GM21717 (cell line): ENCODE measurements at regions not wholly inside any gene's neighbourhood (a gene's known extent, or its start where the extent isn't known, plus 50 kb on each side); places are given as distances from the start of the nearest gene placed in this dataset.
"Not testable (repeated sequence)": the region's sequence is repeated elsewhere in the genome, so short reads cannot be mapped to it uniquely, and the experiment has no call there.

Experiments
- ATAC-seq: cut with Tn5 transposase; IDR thresholded peaks from one replicate; pipeline ENCODE4 v1.9.1; 2021; ENCODE audit warnings: mild to moderate bottlenecking, moderate library complexity; ENCODE audit not compliant: unreplicated experiment

DNA sequence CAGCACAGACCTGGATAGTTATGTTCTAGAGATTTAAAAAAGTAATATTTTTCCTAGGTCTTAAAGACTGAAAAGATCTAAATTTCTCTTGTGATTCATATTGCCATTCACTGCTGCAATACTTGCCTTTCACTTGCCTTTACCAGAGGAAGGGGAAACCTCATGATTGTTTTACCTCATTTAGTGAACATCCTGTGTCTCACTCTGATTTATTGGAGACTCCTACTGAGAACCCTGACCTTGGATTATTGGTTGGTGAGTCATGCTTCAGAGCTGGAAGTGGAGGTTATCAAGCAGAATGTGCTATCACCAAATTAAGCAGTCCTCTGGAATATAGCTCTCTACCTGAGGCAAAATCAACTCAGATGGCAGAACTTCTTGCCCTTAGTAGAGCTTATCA, 500.5 kb downstream of the TSN start:
- no peak for ATAC-seq

DNA sequence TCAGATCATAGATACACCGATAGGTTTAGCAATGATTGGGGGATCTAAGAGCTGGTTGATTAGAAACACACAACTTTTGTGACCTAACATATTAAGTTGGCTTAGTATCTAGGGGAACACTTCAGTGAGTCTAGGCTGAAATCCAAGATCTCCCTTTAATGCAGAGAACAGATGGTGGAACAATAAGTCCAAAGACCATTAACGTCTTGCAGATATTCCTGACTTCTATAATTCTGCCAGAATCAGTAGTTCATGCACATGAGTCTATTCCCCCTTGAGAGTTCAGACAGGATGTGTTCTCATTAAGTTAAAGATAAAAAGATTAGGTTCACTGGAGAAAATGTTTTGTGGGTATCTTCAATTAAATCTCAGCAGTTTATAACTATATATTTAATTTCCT, 506.5 kb downstream of the TSN start:
- ATAC-seq, result no peak

DNA sequence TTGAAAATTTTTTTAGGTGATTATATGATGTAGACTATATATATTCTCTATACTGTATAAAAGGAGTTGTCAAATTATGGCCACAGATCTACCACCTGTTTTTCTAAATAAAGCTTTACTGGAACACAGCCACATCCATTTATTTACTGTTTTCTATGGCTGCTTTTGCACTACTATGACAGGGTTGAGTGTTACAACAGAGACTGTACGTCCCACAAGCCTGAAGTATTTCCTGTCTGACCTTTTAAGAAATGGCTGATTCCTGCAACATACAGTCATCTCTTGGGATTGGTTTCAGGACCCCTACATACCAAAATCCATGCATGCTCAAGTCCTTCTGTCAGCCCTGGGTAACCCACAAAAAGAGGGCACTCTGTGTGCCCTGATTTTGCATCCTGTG, 508.3 kb downstream of the TSN start:
- no peak for ATAC-seq

DNA sequence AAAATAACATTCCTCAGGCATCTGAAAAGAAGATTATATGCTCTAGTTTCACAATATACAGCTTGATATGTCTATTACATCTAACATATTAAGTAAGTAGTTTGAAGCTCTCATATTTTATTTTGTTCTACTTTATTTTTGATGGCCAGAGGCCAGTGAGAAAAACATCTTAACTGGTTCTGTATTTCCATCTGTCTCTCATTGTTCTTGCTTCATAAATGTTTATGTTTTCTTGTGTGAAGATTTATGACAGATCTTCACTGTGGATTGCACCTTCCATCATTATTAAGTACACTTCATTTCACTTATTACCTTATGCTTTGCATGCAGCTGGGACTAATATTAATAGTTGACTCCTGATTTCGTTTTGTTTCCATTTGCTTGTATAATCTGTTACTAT, 511.2 kb downstream of the TSN start:
- ATAC-seq, result no peak

DNA sequence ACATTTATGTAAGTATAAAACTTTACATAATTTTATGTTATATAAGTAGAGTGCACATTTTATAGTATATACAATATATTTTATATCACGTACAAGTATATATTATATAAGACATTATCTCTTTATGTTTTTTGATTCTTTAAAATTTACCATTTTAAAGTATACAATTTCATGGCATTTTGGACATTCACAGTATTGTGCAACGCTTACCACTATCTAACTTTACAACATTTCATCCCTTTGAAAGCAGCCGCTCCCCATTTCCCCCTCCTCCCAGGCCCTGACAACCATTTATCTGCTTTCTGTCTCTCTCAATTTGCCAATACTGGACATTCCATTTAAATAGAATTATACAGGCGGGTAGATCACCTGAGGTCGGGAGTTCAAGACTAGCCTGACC, 512.5 kb downstream of the TSN start:
- no peak for ATAC-seq

DNA sequence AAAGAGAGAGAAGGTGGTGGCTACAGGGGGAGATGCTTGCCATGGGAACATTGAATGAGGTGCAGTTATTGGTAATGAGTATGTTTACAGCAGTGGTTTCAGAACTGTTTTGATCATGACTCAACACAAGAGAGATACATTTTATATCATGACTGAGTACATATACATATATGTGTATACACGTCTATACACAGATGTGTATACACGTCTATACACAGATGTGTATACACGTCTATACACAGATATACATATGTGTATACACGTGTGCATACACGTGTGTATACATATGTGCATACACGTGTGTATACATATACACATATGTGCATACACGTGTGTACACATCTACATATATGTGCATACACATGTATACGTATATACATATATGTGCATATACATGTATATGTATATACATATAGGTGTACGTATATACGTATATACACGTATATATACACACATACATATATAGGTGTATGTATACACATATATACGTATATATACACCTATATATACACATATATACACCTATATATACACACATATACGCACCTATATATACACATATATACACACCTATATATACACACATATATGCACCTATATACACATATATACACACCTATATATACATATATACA, 518.5 kb downstream of the TSN start:
- no peak for ATAC-seq

DNA sequence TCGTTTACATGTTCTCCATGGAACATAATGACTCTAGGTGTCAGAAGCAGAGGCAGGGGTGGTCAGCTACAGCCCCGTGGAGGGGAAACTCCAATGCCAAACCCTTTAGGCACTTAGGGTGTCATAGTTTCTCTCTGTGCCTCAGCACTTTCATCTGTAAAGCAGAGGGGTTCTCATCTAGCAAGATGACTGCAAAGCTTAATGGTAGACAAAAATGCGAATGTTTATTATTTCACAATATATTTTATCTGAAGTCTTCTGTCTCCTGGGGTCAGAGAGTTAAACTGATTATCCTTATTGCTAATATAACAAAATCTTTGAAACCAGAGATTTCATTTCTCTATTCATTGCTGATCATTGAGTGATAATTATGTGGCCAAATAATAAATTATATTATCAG, 522.5 kb downstream of the TSN start:
- ATAC-seq, result no peak

DNA sequence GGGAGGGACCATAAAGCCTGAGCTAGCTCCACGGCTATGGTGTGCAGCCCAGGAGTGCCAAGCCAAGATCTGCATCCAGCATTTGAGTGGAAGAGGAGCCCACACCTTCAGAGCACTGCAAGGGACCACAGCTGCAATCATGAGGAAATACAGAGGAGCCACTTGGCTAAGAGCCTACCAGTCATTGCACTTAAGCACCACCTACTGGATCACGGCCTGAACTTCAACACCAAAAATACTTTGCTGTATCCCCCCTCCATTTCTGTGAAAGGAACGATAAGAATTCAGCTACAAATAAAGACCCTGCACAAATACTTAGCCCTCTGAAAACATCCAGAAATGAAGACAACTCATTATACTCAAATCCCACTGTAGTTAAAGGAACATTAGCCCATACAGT, 545.3 kb downstream of the TSN start:
- ATAC-seq, result no peak

DNA sequence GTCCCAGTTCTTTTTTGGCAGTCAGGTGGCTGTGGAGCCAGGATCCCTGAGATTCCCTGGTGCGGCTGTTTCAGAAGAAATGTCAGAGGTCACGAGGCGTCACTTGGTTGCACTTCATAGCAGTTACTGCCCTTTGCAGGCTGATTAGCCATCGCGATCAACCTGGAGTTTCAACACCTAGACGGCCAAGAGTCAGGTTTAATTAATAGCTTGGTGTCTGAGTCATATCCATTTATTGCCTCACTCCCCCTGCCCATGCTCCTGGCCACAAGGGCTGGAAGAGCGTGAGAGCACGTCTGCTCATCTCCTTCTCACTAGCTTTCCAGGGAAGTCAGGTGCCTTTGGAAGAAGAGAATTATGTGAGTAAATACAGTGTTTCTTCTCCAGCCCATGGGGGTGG, 552.3 kb downstream of the TSN start:
- no peak for ATAC-seq

DNA sequence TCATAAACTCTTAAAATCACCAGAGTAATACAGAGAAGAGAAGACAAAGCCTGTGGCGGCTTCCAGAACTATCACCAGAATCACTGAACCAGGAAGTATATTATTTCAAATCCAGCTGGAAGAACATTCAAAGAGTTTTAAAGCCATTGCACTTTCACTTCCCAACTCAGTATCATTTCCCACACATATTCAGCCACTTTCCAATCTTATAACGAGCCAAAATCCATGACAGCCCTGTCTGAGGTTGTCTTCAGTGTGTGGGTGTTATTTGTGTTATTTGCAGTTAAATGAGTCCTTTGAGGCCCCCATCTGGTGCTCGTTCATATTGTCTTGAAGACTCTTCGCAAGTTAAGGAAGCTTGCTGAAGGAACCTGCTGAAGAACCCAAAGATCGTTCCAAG, 559.9 kb downstream of the TSN start:
- ATAC-seq, result no peak

DNA sequence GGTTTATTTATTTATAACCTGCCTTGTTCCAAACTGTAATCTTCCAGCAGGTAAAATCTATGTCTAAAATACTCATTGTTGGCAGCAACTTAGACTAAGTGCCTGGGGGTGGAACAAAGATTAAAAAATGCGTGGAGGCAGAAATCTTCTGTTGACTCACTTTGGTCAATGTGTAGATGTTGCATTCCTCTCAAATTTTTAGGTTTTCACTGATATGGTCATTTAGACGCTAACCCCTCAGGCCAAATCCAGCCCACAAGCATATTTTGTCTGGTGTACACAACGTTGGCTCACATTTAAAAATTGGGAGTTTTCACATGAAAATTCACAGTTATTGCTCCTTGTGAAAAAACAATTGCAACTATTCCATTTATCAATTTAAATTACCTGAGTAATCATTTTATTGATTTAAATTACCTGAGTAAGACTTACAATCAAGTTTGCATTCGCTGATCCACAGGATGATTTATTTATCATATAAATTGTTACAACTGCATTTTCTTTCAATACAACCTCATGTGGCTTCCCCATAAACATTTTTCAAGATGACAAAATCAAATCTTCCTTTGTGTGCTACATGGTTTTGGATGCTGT, 564.2 kb downstream of the TSN start:
- no peak for ATAC-seq

DNA sequence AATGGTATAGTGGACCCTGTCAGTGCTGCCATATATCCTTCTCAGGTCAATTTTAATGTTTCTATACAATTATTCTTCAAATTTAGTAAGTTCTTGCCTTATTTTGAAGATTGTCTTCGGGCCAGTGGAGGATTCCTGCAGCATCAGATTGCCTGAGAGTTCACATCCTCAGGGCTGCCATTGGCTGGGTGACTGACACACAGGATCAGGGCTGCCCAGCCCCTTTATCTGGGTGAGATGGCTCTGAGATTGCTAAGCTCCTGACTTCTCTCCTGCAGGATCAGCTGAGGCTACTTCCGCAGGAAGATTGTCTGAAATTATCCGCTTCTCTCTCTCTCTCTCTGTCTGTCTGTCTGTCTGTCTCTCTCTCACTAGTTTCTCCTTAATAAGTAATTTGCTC, 567.4 kb downstream of the TSN start:
- no peak for ATAC-seq

DNA sequence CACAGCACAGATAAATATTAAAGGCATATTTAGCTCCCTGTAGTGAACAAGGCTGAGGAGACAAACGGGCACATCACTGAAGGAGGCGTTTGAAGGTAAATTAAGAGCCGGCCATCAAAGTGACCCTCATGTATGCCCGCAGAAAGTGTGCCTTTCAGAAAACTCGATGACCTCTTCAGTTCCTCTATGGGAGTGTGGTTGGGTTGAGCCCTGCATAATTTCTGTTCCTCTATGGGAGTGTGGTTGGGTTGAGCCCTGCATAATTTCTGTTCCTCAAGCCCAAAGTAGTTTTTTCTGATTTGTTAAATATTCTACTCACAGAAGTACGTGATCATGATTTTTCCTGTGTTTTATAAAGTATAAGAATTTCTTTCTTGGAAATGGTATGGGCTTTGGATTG, 568.5 kb downstream of the TSN start:
- ATAC-seq, result no peak

DNA sequence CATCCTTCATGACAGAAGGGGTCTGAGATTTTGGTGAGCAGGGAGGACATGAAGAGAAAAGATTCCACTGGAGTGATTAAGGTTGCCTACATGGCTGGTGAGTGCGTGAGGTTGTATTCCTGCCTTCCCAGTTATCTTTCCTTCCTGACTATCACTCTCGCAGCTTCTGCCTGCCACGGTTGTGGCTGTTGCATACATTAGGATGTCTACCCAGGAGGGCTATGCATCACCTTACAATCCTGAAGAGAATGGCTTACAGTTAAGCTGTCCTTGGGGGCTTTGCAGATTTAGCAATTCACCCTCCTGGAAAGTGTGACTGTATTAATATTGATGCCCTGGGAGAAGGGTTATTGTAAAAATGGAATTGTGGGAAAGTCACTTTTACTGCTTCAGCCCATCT, 571.0 kb downstream of the TSN start:
- ATAC-seq, result no peak

DNA sequence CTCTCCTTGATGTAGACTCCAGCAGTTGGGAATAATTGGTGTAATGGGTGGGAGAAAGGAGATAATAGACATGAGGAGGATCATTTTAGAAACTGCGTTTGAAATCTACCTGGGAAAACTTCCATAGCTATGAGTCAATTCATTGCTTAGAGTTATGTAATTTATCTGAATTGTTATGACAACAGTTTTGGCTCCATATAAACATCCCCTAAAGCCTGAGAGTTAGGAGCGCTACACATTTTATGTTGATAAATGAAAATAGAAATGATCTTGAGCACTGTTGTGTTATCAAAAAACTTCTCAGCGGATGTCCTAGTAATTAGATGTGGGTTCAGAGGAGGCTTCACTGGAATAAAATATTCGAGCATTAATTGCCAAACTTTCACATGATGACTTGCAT, 573.4 kb downstream of the TSN start:
- no peak for ATAC-seq

DNA sequence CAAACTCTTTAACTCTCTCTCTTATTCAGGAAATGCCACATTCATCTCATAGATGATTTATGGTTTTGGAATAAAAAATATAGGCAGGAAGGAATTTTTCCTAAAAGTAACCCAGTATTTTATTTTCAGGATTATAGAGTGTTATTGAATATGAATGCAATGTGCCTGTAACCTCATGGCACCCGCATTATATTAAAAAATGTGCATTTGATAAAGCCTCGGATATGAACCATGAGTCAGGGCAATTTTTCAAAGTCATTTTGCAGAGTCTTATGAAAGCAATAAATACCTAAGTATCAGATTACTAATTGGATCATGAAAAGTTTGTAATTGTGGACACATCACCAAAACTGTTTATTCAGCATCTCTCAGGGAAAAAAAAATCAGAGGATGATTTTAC, 573.8 kb downstream of the TSN start:
- ATAC-seq, result no peak

DNA sequence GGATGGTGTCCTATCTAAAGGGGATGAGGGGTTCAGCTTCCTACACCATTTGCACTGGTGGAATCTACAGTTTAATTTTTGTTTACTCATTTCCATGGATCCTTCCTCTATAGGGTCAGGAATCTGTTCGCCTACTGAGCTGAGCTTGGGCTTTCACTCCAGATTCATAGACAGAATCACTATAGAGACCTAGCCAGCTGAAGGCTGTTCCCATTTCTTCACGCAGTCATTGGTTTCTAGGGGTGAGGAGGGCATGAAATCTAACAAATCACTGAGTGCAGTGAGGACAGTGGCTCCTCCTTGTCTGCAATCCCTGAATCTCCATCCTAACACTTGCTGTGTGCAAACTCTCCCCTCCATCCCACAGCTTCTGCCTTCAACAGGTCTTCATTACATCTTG, 578.5 kb downstream of the TSN start:
- ATAC-seq, result no peak

DNA sequence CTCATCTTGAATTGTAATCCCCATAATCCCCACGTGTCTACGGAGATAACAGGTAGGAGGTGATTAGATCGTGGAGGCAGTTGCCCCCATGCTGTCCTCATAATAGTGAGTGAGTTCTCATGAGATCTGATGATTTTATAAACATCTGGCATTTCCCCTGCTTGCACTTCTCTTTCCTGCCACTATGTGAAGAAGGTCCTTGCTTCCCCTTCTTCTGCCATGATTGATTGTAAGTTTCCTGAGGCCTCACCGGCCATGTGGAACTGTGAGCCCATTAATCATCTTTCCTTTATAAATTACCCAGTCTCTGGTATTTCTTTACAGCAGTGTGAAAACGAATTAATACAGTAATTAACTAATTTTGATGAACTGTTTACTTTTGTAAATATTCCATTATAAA, 582.5 kb downstream of the TSN start:
- ATAC-seq, result no peak

DNA sequence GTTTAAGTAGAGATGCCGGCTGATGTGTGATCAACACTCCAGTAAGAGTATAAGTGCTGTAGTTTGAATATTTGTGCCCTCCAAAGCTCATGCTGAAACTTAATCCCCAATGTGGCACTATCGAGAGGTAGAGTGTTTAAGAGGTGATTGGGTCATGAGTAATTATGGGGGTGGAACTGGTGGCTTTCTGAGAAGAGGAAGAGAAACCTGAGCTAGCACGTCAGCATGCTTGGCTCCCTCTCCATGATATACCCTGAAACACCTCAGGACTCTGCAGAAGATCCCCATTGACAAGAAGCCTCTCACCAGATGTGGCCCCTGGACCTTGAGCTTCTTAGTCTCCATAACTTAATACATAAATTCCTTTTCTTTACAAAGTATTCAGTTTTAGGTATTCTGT, 584.8 kb downstream of the TSN start:
- ATAC-seq, result peak; percentile 98

DNA sequence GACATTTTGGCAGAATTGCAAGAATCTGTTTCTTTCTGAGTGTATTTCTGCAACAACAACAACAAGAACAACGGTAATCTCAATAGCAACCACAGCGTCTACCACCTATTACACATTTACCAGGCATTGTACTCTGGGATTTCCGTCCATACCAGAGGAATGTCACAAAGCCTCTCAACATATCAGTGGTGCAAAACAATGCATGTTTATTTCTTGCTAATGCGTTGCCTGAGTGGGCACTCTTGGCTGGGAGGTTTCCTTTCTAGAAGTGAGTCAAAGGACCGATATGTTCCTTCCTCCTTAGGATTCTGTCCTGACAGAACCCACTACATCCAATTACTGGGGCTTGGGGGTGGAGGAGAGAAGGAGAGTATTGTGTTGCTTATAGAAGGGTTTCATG, 585.6 kb downstream of the TSN start:
- ATAC-seq, result no peak

DNA sequence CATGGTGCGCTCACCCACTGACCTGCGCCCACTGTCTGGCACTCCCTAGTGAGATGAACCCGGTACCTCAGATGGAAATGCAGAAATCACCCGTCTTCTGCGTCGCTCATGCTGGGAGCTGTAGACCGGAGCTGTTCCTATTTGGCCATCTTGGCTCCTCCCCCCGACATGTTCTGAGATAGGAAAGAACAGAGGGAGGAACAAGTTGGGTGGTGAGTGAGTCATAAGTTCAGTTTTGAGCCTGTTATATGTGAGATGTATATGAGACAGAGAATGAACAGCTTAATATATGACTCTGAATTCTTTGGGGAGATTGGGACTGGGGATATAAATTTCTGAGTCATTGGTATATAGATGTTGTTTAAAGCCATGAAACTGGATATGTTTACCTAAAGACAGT, 596.7 kb downstream of the TSN start:
- ATAC-seq, result not testable (repeated sequence)

DNA sequence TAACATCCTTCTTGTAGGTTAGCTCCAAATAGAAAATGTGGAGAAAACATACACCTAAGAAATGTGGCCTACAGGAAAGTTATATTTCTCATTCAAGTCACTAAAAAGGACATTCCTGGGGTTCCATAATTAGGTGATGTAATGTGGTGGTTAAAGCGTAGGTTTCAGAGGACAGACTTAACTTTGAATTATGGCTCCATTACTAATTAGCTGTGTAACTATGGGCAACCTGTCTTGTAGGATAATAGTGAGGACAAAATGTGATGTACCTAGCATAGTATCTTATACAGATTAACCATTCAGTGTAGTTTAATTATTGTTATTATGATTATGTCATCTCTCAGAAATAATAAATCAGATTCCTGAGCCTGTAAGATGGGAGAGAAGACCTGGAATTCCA, 602.5 kb downstream of the TSN start:
- ATAC-seq, result no peak

DNA sequence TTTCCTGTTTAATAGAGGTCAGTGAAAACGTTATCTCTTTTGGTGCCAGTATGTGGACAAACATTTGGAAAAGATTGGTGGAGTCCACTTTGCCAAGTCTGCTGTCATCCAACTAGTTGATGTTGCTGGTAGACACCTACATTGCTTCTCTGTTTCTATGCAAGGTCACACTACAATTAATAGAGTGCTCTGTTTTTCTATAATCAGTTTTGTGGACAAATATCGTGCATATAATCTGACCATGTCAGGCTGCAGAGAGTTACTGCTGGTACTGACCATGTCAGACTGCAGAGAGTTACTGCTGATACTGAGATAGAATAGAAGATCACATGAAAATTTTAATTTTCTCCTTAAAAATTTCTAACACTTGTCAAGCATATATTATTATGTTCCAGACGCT, 603.3 kb downstream of the TSN start:
- ATAC-seq, result no peak
